ENCODE measurements at regions not wholly inside any gene's neighbourhood (a gene's known extent, or its start where the extent isn't known, plus 50 kb on each side); places are given as distances from the start of the nearest gene placed in this dataset.

GRCh38 chr13:56501750-56502149 is 639.0 kb upstream of the PRR20A start:
- TF ChIP-seq CTCF (IDR thresholded peaks at IDR 0.05; ENCODE audit: poor library complexity), result no peak
- TF ChIP-seq EZH2 (IDR thresholded peaks at IDR 0.05; ENCODE audit: borderline replicate concordance), result no peak

Measured in hepatocyte (in vitro differentiated cells).